GM06990 (cell line): ENCODE measurements at regions not wholly inside any gene's neighbourhood (a gene's known extent, or its start where the extent isn't known, plus 50 kb on each side); places are given as distances from the start of the nearest gene placed in this dataset.

ENCODE experiments used
- DNase-seq: peaks from one replicate; pipeline ENCODE4 v3.0.0-alpha.2; 2011; ENCODE audit not compliant: insufficient read length; ENCODE audit errors: extremely low read depth
- H3K27me3 ChIP-seq: replicated peaks from 2 replicates; pipeline ENCODE4 v1.6.0; 2011; ENCODE audit warnings: low read length; ENCODE audit not compliant: control insufficient read depth, insufficient read depth
- H3K36me3 ChIP-seq: 2 replicates; pipeline ENCODE4 v1.5.1; 2011; ENCODE audit warnings: low read length; ENCODE audit not compliant: control insufficient read depth, insufficient read depth
- H3K4me3 ChIP-seq: replicated peaks from 2 replicates; pipeline ENCODE4 v1.5.1; 2011; ENCODE audit warnings: low read depth, mild to moderate bottlenecking, control low read depth, low read length
- CTCF ChIP-seq: IDR thresholded peaks from 2 replicates; pipeline ENCODE4 v1.5.1; 2011; ENCODE audit warnings: low read length, control low read depth, mild to moderate bottlenecking, inconsistent platforms; ENCODE audit not compliant: insufficient read depth, poor library complexity, severe bottlenecking

- DNase-seq = no peak
- H3K4me3 ChIP-seq = no peak overlapping the region
- H3K36me3 ChIP-seq = no peaks in the 10 kb centered on the region
- no peaks in the 10 kb centered on the region; the same call in 1 of the 2 replicates for H3K27me3 ChIP-seq
- no peak for TF ChIP-seq CTCF
Measured at GRCh38 chr10:121129266-121129665, 278.1 kb downstream of the WDR11 start.

- Histone ChIP-seq H3K27me3 (no peaks in the 10 kb centered on the region; the same call in 1 of the 2 replicates), H3K36me3 (no peaks in the 10 kb centered on the region), H3K4me3 (no peak overlapping the region)
- DNase-seq = no peak
- no peak for TF ChIP-seq CTCF
Measured at GRCh38 chr10:121130382-121130781, 279.2 kb downstream of the WDR11 start.

- no peak for DNase-seq
- no peak for TF ChIP-seq CTCF
- H3K4me3 ChIP-seq = no peak overlapping the region
- no peaks in the 10 kb centered on the region for H3K36me3 ChIP-seq
- H3K27me3 ChIP-seq = no peaks in the 10 kb centered on the region; the same call in 1 of the 2 replicates
Measured at GRCh38 chr10:121131014-121131413, 279.9 kb downstream of the WDR11 start.

GRCh38 chr10:121131426-121132265 lies 280.5 kb downstream of the WDR11 start:
- DNase-seq = no peak
- TF ChIP-seq CTCF = no peak
- H3K4me3 ChIP-seq = no peak overlapping the region
- no peaks in the 10 kb centered on the region; the same call in 1 of the 2 replicates for H3K27me3 ChIP-seq
- no peaks in the 10 kb centered on the region for H3K36me3 ChIP-seq

GRCh38 chr10:121132273-121132672 lies 281.1 kb downstream of the WDR11 start:
- DNase-seq = no peak
- TF ChIP-seq CTCF = no peak
- no peaks in the 10 kb centered on the region; the same call in 1 of the 2 replicates for H3K27me3 ChIP-seq
- no peak overlapping the region for H3K4me3 ChIP-seq
- H3K36me3 ChIP-seq = no peaks in the 10 kb centered on the region
